Left colon (tissue), 2 donors: ENCODE measurements at regions not wholly inside any gene's neighbourhood (a gene's known extent, or its start where the extent isn't known, plus 50 kb on each side); places are given as distances from the start of the nearest gene placed in this dataset.

ENCODE experiments used
- ATAC-seq: fragments of 200-7000 bp; cut with Tn5 transposase; one replicate; pipeline ENCODE4 v1.9.1; 2020; ENCODE audit warnings: mild to moderate bottlenecking, moderate library complexity
- DNase-seq, 2 donors: peaks; one replicate each; pipeline ENCODE4 v3.0.0-alpha.2; 2020
- intact Hi-C, 2 donors: fragments of 100-400 bp; cut with DNase I in 1 of 2; cut with micrococcal nuclease in 1 of 2; formaldehyde crosslinking; loops; one replicate each; pipeline versions ENCODE4 v1.11.2 to v1.14.0; 2022; cut with DNase I, micrococcal nuclease
- donor health status: DM: no; HTN: no; CAD: no.
- donor health status: DM: yes; HTN: yes; CAD: no.

DNA sequence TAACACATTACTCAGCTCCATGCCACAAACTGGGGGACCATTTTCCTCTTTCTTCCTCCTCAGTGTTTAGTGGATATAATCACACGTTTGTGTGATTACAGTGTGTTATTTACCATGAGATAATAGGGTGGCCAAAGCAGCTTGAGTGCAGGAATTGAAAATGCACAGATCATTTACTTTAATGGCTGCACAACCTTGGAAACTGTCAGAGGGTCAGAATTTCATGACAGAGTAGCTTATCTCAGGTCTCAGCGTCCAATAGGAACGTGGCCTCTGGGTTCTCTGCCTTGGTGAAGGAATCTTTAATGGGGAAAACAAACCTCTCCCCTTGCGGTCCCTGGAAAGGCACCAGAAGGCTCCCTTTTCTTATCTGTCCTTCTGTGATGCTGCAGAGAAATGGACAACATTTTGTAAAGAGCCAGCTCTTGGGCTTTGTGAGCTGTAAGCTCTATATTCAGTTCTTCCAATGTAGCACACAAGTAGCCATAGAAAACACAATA is 87.4 kb upstream of the CD180 start:
- no peak for DNase-seq
- intact Hi-C loops: no loop called here
- ATAC-seq: no peak

GRCh38 chr5:67283275-67283987 is 86.8 kb upstream of the CD180 start:
- no peak for DNase-seq
- intact Hi-C loops: no loop called here
- ATAC-seq: no peak

- intact Hi-C loops: no loop called here
- DNase-seq: no peak
- ATAC-seq: no peak
Measured at GRCh38 chr5:67281874-67282273, 85.3 kb upstream of the CD180 start.

- intact Hi-C loops: no loop called here
- DNase-seq (no peak), ATAC-seq (no peak)
Measured at GRCh38 chr5:67273689-67274356, 77.2 kb upstream of the CD180 start.

DNA sequence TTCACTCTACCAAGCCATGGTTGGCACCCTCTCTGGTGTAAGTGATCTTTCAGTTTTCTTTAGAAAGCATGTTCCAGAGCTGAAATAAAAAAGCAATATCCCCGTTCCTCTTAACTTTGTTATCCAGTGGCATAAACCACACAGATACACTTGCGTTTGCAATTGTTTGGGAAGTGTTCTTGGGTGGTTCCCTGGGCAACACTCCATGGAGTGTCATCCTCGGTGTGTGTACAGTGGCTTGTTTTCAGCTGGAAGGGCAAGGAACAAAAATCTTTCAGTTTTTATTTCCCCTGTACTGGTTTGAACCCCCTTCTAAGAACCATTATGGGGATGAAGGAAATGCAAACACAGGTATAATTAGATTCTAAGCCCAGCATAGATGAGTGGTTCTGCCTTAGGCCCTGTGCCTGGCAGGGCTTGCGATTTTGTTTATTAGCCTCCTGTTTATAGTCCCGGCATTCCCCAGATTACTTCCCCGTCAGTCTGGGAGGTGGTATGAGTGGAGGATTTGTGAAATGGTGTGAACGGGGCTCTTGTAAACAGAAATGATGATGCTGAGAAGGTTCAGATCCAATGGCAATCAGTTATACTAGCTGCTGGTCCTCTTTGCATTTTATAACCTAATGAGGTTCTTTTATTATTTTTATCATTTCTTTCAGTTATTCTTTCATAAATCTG is 76.0 kb upstream of the CD180 start:
- ATAC-seq (no peak), DNase-seq (no peak)
- intact Hi-C loops: no loop called here

DNA sequence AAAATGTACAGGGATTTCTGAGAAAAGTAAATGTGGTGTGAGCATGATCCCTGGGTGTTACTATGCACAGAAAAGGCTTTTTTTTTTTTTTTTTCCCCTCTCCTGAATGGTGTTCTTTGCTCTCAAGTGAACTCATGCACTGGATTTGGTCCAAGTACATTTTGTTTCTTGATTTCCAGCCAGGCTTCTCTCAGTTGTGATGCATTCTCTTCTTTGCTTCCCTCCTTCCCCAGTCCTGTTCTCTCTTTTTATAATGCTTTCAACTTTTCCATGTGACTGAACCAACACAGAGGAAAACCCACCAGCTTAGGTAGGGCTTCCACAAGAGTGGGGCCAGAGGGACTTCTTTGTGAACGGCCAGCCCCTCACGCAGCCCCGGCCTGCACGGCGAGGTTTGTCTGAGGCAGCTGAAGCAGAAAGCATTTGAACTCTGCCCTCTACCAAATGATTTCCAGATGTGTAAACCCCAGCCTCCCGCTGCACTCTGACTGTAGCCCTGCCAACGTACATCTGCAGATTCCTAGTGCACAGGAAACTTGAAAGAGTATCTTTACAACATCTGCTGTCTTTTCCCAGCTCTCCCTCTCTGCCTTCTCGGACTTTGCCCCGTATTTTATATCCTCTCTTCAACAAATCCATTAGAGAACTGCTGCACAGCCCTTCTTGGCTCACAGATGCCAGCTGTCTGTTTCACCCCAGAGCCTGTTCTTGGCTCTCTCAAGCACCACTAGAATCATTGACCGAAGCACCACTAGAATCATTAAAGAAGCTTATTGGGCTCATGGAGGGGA is 71.8 kb upstream of the CD180 start:
- intact Hi-C loops: no loop called here
- ATAC-seq: peak; percentile 97
- peak; percentile 56 to 78 for DNase-seq

DNA sequence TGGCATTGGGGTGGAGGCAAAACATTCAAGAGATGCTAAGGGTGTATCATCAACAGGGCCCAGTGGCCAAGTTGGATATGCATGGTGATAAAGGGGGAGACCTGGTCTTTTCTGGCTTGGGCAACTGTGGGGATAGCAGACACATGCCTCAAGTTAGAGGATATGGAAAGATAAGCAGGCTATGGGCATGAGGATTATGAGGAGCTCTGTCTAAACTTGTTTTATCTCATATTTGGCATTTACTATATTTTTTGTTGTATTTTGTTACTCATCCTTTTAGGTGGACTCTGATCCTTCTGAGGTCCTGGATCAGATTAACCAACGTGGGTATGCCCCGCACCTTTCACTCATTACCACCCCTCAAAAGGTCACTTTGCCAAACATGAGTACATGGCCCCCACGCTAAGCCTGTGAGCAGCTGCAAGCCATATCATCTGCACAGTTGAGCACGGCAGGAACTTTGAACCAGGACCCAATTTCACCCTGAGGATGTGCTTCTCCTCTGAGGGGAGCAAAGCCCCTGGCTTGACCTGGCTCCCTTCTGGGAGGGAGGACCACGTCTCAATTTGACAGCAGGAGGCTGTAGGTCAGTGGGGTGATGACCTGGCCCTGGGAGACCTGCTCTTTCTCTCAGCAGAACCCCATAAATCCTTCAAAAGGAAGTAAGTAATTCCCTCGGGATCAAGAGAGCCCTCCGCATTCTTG is 71.1 kb upstream of the CD180 start:
- ATAC-seq (peak; percentile 10), DNase-seq (peak; percentile 22 to 40)
- intact Hi-C loops: no loop called here

- DNase-seq: no peak
- ATAC-seq: no peak
- intact Hi-C loops: no loop called here
Measured at GRCh38 chr5:67266654-67267350, 70.2 kb upstream of the CD180 start.

DNA sequence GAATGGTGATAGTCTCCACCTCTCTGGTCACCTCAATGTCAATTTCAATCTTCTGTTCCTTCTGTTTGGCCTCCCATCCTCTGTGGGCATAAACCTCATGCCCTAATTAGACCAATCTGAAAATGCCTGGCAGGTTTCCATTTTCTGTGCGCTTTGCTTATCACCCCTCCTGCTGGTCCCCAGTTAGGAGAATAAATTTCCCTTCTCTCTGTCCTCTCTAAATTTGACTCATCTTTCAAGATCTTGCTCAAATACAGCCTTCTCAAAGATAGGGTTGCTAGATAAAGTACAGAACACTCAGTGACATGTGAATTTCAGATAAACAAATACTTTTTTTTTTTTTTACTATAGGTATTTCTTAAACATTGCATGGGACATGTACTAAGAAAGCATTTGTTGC is 69.4 kb upstream of the CD180 start:
- intact Hi-C loops: no loop called here
- ATAC-seq (no peak), DNase-seq (no peak)

DNA sequence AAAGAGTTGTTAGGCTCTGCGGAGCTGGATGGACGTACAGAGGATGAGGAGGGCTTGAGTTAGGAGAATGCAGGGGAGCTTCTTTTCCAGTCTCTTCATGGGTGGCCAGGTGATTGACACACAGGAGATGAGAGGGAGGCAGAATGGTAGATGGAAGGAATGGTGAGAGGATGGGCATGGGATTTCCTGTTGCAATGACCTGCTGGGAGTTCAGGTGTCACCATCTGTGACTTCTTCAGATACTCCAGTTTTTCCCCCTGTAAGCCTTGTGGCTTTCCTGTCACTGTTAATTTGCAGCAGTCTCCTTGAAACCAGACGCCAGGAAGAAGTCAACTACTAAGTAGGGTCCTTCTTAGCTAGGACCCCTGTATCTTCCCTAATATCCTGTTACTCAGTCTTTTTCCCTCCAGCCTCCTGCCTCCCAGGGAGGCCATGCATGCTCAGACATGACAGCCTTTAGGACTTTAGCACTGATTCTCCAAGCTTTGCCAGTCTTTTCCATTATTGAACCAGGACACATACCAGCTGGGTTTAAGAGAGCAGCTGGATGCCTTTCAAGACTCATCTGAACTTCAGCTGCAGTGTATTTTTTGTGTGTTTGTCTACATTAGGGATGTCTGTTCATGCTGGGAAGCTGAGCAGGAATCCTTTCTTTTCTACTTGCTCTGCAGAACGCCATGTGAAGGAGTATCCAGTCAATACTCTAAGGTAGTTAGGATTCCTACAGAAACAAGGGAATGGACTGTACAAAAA is 67.2 kb upstream of the CD180 start:
- ATAC-seq (no peak), DNase-seq (no peak)
- intact Hi-C loops: no loop called here

- ATAC-seq (no peak), DNase-seq (no peak)
- intact Hi-C loops: no loop called here
Measured at GRCh38 chr5:67262956-67263355, 66.4 kb upstream of the CD180 start.

GRCh38 chr5:67262206-67262605 is 65.6 kb upstream of the CD180 start:
- no peak for DNase-seq
- ATAC-seq: no peak
- intact Hi-C loops: no loop called here

DNA sequence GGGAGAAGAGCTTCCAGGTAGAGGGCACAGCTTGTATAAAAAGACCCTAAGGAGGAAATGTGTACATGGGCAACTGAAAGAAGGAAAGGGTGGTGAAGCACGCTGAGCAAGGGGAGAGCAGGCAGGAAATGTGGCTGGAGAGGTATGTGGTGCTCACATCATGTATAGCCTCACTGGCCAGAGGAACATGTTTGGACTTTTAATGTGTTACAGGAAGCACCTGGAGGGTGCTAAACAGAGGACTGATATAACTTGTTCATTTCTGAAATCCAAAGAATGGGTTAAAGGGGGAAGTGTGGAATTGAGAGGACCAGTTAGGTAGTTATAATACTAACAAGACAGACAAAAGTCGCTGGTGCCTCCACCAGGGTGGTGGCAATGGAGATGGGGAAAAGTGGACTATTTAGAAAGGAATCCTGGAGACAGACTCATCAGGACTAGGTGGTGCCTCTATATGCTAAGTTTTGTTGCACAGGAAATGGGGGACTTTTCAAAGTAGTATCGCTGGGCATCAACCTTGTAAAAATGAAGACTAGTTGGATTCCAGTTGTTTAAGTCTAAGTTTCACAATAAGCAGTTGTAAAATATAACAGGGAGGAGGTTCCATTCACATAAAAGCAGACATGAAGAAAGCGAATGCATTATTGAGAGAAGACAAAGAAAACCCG is 63.1 kb upstream of the CD180 start:
- intact Hi-C loops: no loop called here
- ATAC-seq (no peak), DNase-seq (no peak)

DNA sequence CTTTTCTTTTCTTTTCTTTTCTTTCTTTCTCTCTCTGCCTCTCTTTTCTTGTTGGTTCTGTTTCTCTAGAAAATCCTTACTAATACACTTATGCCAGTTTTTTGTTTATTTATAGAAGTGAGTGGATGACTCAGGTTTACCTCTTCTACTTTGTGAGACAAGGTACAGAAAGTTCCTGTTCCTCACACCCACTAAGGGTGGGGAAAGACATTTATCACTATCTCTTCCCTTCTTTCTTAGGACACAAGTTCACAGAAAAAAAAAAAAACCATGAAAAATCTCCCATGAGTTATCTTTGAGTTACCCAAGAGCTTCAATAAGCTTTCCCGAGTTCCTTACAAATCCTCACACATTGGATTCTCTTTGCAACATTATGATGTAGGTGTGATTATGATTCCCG is 60.9 kb upstream of the CD180 start:
- intact Hi-C loops: no loop called here
- DNase-seq (no peak), ATAC-seq (peak; percentile 64)

- ATAC-seq: peak; percentile 83
- no peak for DNase-seq
- intact Hi-C loops: no loop called here
Measured at GRCh38 chr5:67257077-67257476, 60.5 kb upstream of the CD180 start.

GRCh38 chr5:67255881-67256280 is 59.3 kb upstream of the CD180 start:
- ATAC-seq: no peak
- DNase-seq: no peak
- intact Hi-C loops: no loop called here

DNA sequence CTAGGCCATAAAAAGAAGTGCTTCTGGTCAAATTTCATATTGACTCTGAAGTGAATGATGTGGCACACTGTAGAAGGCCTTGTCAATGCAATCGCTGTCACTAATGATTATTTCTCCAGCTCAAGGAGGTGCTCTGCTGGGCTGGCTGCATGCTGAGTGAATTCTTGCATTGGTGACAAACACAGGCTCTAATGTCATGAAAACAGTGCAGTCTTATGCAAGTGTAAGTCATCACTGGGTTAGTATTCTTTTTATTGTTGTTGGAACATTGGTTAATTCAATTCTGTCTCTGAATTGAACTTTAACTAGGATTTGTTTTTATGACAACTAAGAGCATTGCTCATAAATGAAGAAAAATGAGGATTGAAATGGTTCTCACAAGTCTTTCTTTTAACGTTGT is 57.3 kb upstream of the CD180 start:
- intact Hi-C loops: no loop called here
- DNase-seq: no peak
- ATAC-seq: no peak
